ENCODE measurements at regions not wholly inside any gene's neighbourhood (a gene's known extent, or its start where the extent isn't known, plus 50 kb on each side); places are given as distances from the start of the nearest gene placed in this dataset.

GRCh38 chr18:51400721-51401120 lies 203.2 kb upstream of the MEX3C start:
- no peak overlapping the region for H3K4me3 ChIP-seq (ENCODE audit: low read length)
- BruUV-seq (replicated peaks): no TSS peak
- no peaks in the 10 kb centered on the region for H3K79me2 ChIP-seq (ENCODE audit: low read length)
- DNase-seq: no peak
- H3K4me1 ChIP-seq (ENCODE audit: insufficient read depth, low read length): no peaks in the 10 kb centered on the region
- no peaks in the 10 kb centered on the region for H3K36me3 ChIP-seq (ENCODE audit: low read depth, low read length)
- no peak for TF ChIP-seq EZH2 (IDR thresholded peaks at IDR 0.05; ENCODE audit: low read length, unreplicated experiment)
- TF ChIP-seq CTCF (conservative IDR thresholded peaks at IDR 0.05; ENCODE audit: low read depth, low read length): no peak
- no peak for TF ChIP-seq EZH2phosphoT487 (IDR thresholded peaks at IDR 0.05; ENCODE audit: borderline replicate concordance, low read length)
- no peak overlapping the region for H2AFZ ChIP-seq (ENCODE audit: low read length)
- H4K20me1 ChIP-seq (ENCODE audit: low read length): no peaks in the 10 kb centered on the region
- CTCF ChIA-PET: no interaction called here
- no peak for ATAC-seq
- no peaks in the 10 kb centered on the region for H3K9me2 ChIP-seq (replicated peaks; ENCODE audit: low read length)
- no peak overlapping the region for H3K27ac ChIP-seq (ENCODE audit: low read length)
- POLR2A ChIA-PET (ENCODE audit: unreplicated experiment): no interaction called here
- H3K4me2 ChIP-seq (ENCODE audit: low read length): no peak overlapping the region
- no peaks in the 10 kb centered on the region for H3K9me3 ChIP-seq (ENCODE audit: low read length)
- intact Hi-C loops (cut with micrococcal nuclease): no loop called here
- H3K27me3 ChIP-seq (ENCODE audit: low read length): no peaks in the 10 kb centered on the region
- no peaks in the 10 kb centered on the region for H3F3A ChIP-seq (ENCODE audit: low read length, unreplicated experiment)
- H3K9ac ChIP-seq (ENCODE audit: low read length): no peak overlapping the region

DNA sequence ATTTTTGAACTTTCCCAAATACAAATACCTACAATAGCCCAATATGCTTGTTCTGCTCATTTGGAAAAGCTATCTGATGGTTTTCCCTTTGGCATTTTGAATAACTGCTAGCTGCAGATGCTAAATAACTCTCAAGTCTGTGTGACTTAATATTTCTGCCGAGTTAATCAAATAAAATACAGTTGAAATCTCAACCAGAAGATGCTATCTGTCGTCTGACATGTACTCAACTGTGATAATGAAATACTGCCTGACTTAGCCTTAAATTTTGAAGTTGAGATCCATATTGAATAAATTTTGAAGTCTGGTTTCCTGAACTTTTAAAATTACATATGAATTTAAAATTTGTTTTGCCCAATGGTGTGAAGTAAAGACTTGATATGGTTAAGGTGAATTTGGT lies 204.4 kb upstream of the MEX3C start:
- intact Hi-C loops (cut with micrococcal nuclease): no loop called here

GRCh38 chr18:51404620-51405019 lies 207.1 kb upstream of the MEX3C start:
- Histone ChIP-seq H3K9me3 (ENCODE audit: low read length) (no peaks in the 10 kb centered on the region), H3K27ac (ENCODE audit: low read length) (no peak overlapping the region), H3K9me2 (replicated peaks; ENCODE audit: low read length) (no peaks in the 10 kb centered on the region), H3K4me1 (ENCODE audit: insufficient read depth, low read length) (no peaks in the 10 kb centered on the region), H3K9ac (ENCODE audit: low read length) (no peak overlapping the region), H3K79me2 (ENCODE audit: low read length) (no peaks in the 10 kb centered on the region), H4K20me1 (ENCODE audit: low read length) (no peaks in the 10 kb centered on the region), H2AFZ (ENCODE audit: low read length) (no peak overlapping the region), H3K27me3 (ENCODE audit: low read length) (no peaks in the 10 kb centered on the region), H3F3A (ENCODE audit: low read length, unreplicated experiment) (no peaks in the 10 kb centered on the region), H3K36me3 (ENCODE audit: low read depth, low read length) (no peaks in the 10 kb centered on the region), H3K4me3 (ENCODE audit: low read length) (no peak overlapping the region), H3K4me2 (ENCODE audit: low read length) (no peak overlapping the region)
- DNase-seq (no peak), ATAC-seq (no peak)
- POLR2A ChIA-PET (ENCODE audit: unreplicated experiment): no interaction called here
- no TSS peak for BruUV-seq (replicated peaks)
- CTCF ChIA-PET: no interaction called here
- intact Hi-C loops (cut with micrococcal nuclease): no loop called here
- no peak for TF ChIP-seq EZH2phosphoT487 (IDR thresholded peaks at IDR 0.05; ENCODE audit: borderline replicate concordance, low read length)
- TF ChIP-seq EZH2 (IDR thresholded peaks at IDR 0.05; ENCODE audit: low read length, unreplicated experiment): no peak
- no peak for TF ChIP-seq CTCF (conservative IDR thresholded peaks at IDR 0.05; ENCODE audit: low read depth, low read length)

More for the DNA sequence above, 204.4 kb upstream of the MEX3C start:
- ATAC-seq (no peak), DNase-seq (no peak)
- no peaks in the 10 kb centered on the region for H3F3A ChIP-seq (ENCODE audit: low read length, unreplicated experiment)
- no peaks in the 10 kb centered on the region for H3K9me3 ChIP-seq (ENCODE audit: low read length)
- H2AFZ ChIP-seq (ENCODE audit: low read length): no peak overlapping the region
- H3K4me2 ChIP-seq (ENCODE audit: low read length): no peak overlapping the region
- no peaks in the 10 kb centered on the region for H4K20me1 ChIP-seq (ENCODE audit: low read length)
- H3K27ac ChIP-seq (ENCODE audit: low read length): no peak overlapping the region
- H3K4me1 ChIP-seq (ENCODE audit: insufficient read depth, low read length): no peaks in the 10 kb centered on the region
- CTCF ChIA-PET: no interaction called here
- no peak overlapping the region for H3K4me3 ChIP-seq (ENCODE audit: low read length)
- BruUV-seq (replicated peaks): no TSS peak
- no peaks in the 10 kb centered on the region for H3K27me3 ChIP-seq (ENCODE audit: low read length)
- H3K9ac ChIP-seq (ENCODE audit: low read length): no peak overlapping the region
- H3K36me3 ChIP-seq (ENCODE audit: low read depth, low read length): no peaks in the 10 kb centered on the region
- H3K79me2 ChIP-seq (ENCODE audit: low read length): no peaks in the 10 kb centered on the region
- POLR2A ChIA-PET (ENCODE audit: unreplicated experiment): no interaction called here
- TF ChIP-seq CTCF (conservative IDR thresholded peaks at IDR 0.05; ENCODE audit: low read depth, low read length) (no peak), EZH2 (IDR thresholded peaks at IDR 0.05; ENCODE audit: low read length, unreplicated experiment) (no peak), EZH2phosphoT487 (IDR thresholded peaks at IDR 0.05; ENCODE audit: borderline replicate concordance, low read length) (no peak)
- no peaks in the 10 kb centered on the region for H3K9me2 ChIP-seq (replicated peaks; ENCODE audit: low read length)
